PC-3 (cell line): ENCODE measurements at regions not wholly inside any gene's neighbourhood (a gene's known extent, or its start where the extent isn't known, plus 50 kb on each side); places are given as distances from the start of the nearest gene placed in this dataset.

Experiments used
- ATAC-seq: fragments of 200-7000 bp; cut with Tn5 transposase; 2 replicates; pipeline ENCODE4 v1.9.1; 2020; ENCODE audit warnings: mild to moderate bottlenecking, moderate library complexity
- BruUV-seq: library from RNA; stranded (reverse); fragments of 400-500 nt; replicated peaks from 2 replicates; lab custom pipeline; 2021; lab: Mats Ljungman, UMichigan
- CTCF ChIA-PET: fragments of 300-600 bp; sonication (Branson Sonifier 250); formaldehyde crosslinking; loops from one replicate; lab custom pipeline; 2022; ENCODE audit warnings: antibody characterized with exemption; lab: Charles Lee
- POLR2A ChIA-PET: fragments of 300-600 bp; sonication (Branson Sonifier 250); formaldehyde crosslinking; loops from one replicate; lab custom pipeline; 2022; ENCODE audit warnings: antibody characterized with exemption; ENCODE audit not compliant: unreplicated experiment; lab: Charles Lee
- DNase-seq: peaks from one replicate; pipeline ENCODE4 v3.0.0-alpha.2; 2015
- H2AFZ ChIP-seq: fragments of 300-600 bp; sonication (generic); 2 replicates; pipeline ENCODE4 v1.6.0; 2016; ENCODE audit warnings: antibody characterized with exemption, low read length
- H3F3A ChIP-seq: fragments of 300-600 bp; sonication (generic); one replicate; pipeline ENCODE4 v1.6.0; 2017; ENCODE audit warnings: antibody characterized with exemption, low read length, control low read depth, mild to moderate bottlenecking; ENCODE audit not compliant: unreplicated experiment
- H3K27ac ChIP-seq: fragments of 300-600 bp; sonication (generic); 2 replicates; pipeline ENCODE4 v1.5.1; 2016; ENCODE audit warnings: mild to moderate bottlenecking, low read length
- H3K27me3 ChIP-seq: fragments of 300-600 bp; sonication (generic); 2 replicates; pipeline ENCODE4 v1.6.1; 2016; ENCODE audit warnings: low read length, mixed read lengths
- H3K36me3 ChIP-seq: fragments of 300-600 bp; sonication (generic); 2 replicates; pipeline ENCODE4 v1.6.1; 2016; ENCODE audit warnings: low read depth, mixed run types, low read length, mixed read lengths
- H3K4me1 ChIP-seq: fragments of 300-600 bp; sonication (generic); 2 replicates; pipeline ENCODE4 v1.5.1; 2016; ENCODE audit warnings: low read length; ENCODE audit not compliant: insufficient read depth
- H3K4me2 ChIP-seq: fragments of 300-600 bp; sonication (generic); 2 replicates; pipeline ENCODE4 v1.6.0; 2016; ENCODE audit warnings: low read length
- H3K4me3 ChIP-seq: fragments of 300-600 bp; sonication (generic); 2 replicates; pipeline ENCODE4 v1.5.1; 2016; ENCODE audit warnings: mild to moderate bottlenecking, low read length, mixed read lengths
- H3K79me2 ChIP-seq: fragments of 300-600 bp; sonication (generic); 2 replicates; pipeline ENCODE4 v1.6.1; 2017; ENCODE audit warnings: low read length, mixed read lengths
- H3K9ac ChIP-seq: fragments of 300-600 bp; sonication (generic); 2 replicates; pipeline ENCODE4 v1.6.0; 2016; ENCODE audit warnings: mild to moderate bottlenecking, low read length
- H3K9me2 ChIP-seq: fragments of 300-600 bp; sonication (generic); replicated peaks from 2 replicates; pipeline ENCODE4 v1.6.1; 2016; ENCODE audit warnings: mixed run types, low read length, mixed read lengths
- H3K9me3 ChIP-seq: fragments of 300-600 bp; sonication (generic); 2 replicates; pipeline ENCODE4 v1.6.1; 2016; ENCODE audit warnings: low read length, mixed read lengths
- H4K20me1 ChIP-seq: fragments of 300-600 bp; sonication (generic); 2 replicates; pipeline ENCODE4 v1.6.1; 2016; ENCODE audit warnings: low read length, mixed read lengths
- CTCF ChIP-seq: fragments of 300-600 bp; sonication (generic); conservative IDR thresholded peaks from 2 replicates; pipeline ENCODE4 v1.5.1; 2017; ENCODE audit warnings: antibody characterized with exemption, low read depth, mild to moderate bottlenecking, low read length
- EZH2 ChIP-seq: fragments of 300-600 bp; sonication (generic); IDR thresholded peaks from one replicate; pipeline ENCODE4 v1.6.1; 2017; ENCODE audit warnings: antibody characterized with exemption, mild to moderate bottlenecking, low read length; ENCODE audit not compliant: unreplicated experiment
- EZH2phosphoT487 ChIP-seq: fragments of 300-600 bp; sonication (generic); IDR thresholded peaks from 2 replicates; pipeline ENCODE4 v1.6.1; 2018; ENCODE audit warnings: mild to moderate bottlenecking, antibody characterized with exemption, low read length, borderline replicate concordance
- intact Hi-C: fragments of 100-400 bp; cut with micrococcal nuclease; formaldehyde crosslinking; loops from 2 replicates; pipeline ENCODE4 v1.9.0; 2023

GRCh38 chr5:51652980-51653379 is 269.7 kb downstream of the ISL1 start:
- DNase-seq (peak; percentile 62), ATAC-seq (peak; percentile 45)
- peak overlapping the region; percentile 65 for H3K4me2 ChIP-seq
- no peak overlapping the region for H3K4me3 ChIP-seq
- H3K9me3 ChIP-seq, result no peaks in the 10 kb centered on the region
- BruUV-seq, result no TSS peak
- no peaks in the 10 kb centered on the region for H3K79me2 ChIP-seq
- H3K4me1 ChIP-seq, result peaks cover 33% of the 10 kb centered on the region
- ChIA-PET CTCF (no interaction called here), POLR2A (no interaction called here)
- H3K36me3 ChIP-seq, result no peaks in the 10 kb centered on the region
- no peaks in the 10 kb centered on the region for H3F3A ChIP-seq
- no peak overlapping the region for H3K9ac ChIP-seq
- TF ChIP-seq EZH2phosphoT487 (no peak), CTCF (no peak), EZH2 (no peak)
- no peaks in the 10 kb centered on the region for H4K20me1 ChIP-seq
- no peak overlapping the region for H2AFZ ChIP-seq
- intact Hi-C loops, result no loop called here
- peak overlapping the region; percentile 31; the same call in 1 of the 2 replicates for H3K27ac ChIP-seq
- H3K27me3 ChIP-seq, result no peaks in the 10 kb centered on the region
- H3K9me2 ChIP-seq, result no peaks in the 10 kb centered on the region

GRCh38 chr5:51657340-51658240 is 274.3 kb downstream of the ISL1 start:
- 0 out of 2 replicates have a peak overlapping the region, but pooled peaks have one; percentile 10 for H3K4me2 ChIP-seq
- no TSS peak for BruUV-seq
- peak overlapping the region; percentile 26; the same call in 1 of the 2 replicates for H2AFZ ChIP-seq
- no peaks in the 10 kb centered on the region for H3K27me3 ChIP-seq
- no peaks in the 10 kb centered on the region for H3K79me2 ChIP-seq
- H3K36me3 ChIP-seq, result no peaks in the 10 kb centered on the region
- H3K9ac ChIP-seq, result no peak overlapping the region
- TF ChIP-seq CTCF (no peak), EZH2phosphoT487 (no peak), EZH2 (no peak)
- H3F3A ChIP-seq, result no peaks in the 10 kb centered on the region
- H3K4me1 ChIP-seq, result peaks cover 17% of the 10 kb centered on the region
- no peak overlapping the region for H3K4me3 ChIP-seq
- no peaks in the 10 kb centered on the region for H3K9me2 ChIP-seq
- POLR2A ChIA-PET, result no interaction called here
- H4K20me1 ChIP-seq, result no peaks in the 10 kb centered on the region
- peak; percentile 56; the same call in 1 of the 2 replicates for ATAC-seq
- no peak overlapping the region for H3K27ac ChIP-seq
- intact Hi-C loops, result no loop called here
- peak; percentile 29 for DNase-seq
- CTCF ChIA-PET, result no interaction called here
- H3K9me3 ChIP-seq, result no peaks in the 10 kb centered on the region

GRCh38 chr5:51661646-51662265 is 278.5 kb downstream of the ISL1 start:
- Histone ChIP-seq H3K79me2 (no peaks in the 10 kb centered on the region), H3K4me2 (no peak overlapping the region), H3K4me3 (no peak overlapping the region), H3K27ac (no peak overlapping the region), H3F3A (no peaks in the 10 kb centered on the region), H3K9me2 (no peaks in the 10 kb centered on the region), H2AFZ (no peak overlapping the region), H3K9ac (no peak overlapping the region), H3K27me3 (no peaks in the 10 kb centered on the region), H3K9me3 (no peaks in the 10 kb centered on the region), H3K4me1 (no peaks in the 10 kb centered on the region), H3K36me3 (no peaks in the 10 kb centered on the region), H4K20me1 (no peaks in the 10 kb centered on the region)
- DNase-seq, result no peak
- no peak for TF ChIP-seq EZH2
- no peak for TF ChIP-seq CTCF
- TF ChIP-seq EZH2phosphoT487, result no peak
- POLR2A ChIA-PET, result no interaction called here
- CTCF ChIA-PET, result no interaction called here
- no peak for ATAC-seq
- intact Hi-C loops, result no loop called here
- no TSS peak for BruUV-seq
